ENCODE measurements at regions not wholly inside any gene's neighbourhood (a gene's known extent, or its start where the extent isn't known, plus 50 kb on each side); places are given as distances from the start of the nearest gene placed in this dataset.

DNA sequence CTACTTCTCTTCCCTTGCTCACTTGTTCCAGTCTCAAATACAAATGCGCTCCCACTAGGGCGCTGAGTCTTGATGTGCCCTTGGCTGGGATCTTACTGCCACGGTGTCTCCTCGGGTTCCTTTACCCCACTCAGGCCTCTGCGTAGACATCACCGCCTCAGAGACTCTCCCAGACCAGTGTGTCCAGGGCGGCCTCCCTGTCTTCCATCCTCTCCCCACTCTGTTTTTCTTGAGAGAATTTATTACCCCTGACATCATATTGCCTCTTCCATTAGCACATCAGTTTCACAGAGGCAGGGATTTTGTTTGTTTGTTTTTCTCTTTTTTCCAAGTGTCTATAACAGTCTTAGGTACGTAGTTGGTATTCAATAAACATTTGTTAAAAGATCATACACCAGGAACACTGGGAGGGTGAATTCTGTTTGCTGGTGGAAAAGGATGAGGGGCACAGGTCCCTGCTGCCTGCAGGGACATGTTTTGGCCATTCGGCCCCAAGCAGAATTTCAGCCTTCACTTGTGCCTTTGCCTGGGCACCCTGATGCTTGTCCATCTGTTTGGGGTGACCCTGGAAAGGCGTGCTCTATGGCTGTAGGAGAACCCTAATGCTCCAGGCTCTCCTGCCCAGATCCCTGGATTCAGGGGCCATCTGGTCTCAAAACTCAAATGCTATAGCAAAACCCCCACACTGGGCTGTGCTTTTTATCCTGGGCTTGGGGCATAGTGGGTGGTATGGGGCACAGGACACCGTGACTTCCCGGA, 55.0 kb downstream of the RPL37A start:
- TF ChIP-seq ARNTL (CRISPR knock-in tag; IDR thresholded peaks at IDR 0.05; ENCODE audit: borderline replicate concordance, low read depth) (no peak), ZFP3 (CRISPR knock-in tag; IDR thresholded peaks at IDR 0.05) (no peak), TCF4 (CRISPR knock-in tag; IDR thresholded peaks at IDR 0.05; ENCODE audit: borderline replicate concordance) (no peak), ZNF8 (CRISPR knock-in tag; IDR thresholded peaks at IDR 0.05) (no peak), BACH2 (CRISPR knock-in tag; IDR thresholded peaks at IDR 0.05; ENCODE audit: borderline replicate concordance) (no peak), CSDC2 (CRISPR knock-in tag; IDR thresholded peaks at IDR 0.05) (no peak), ZFP30 (CRISPR knock-in tag; IDR thresholded peaks at IDR 0.05) (no peak), PPARA (CRISPR knock-in tag; IDR thresholded peaks at IDR 0.05; ENCODE audit: borderline replicate concordance) (no peak), GLIS3 (CRISPR knock-in tag; IDR thresholded peaks at IDR 0.05) (no peak)
- TF ChIP-seq, protein P1, sequence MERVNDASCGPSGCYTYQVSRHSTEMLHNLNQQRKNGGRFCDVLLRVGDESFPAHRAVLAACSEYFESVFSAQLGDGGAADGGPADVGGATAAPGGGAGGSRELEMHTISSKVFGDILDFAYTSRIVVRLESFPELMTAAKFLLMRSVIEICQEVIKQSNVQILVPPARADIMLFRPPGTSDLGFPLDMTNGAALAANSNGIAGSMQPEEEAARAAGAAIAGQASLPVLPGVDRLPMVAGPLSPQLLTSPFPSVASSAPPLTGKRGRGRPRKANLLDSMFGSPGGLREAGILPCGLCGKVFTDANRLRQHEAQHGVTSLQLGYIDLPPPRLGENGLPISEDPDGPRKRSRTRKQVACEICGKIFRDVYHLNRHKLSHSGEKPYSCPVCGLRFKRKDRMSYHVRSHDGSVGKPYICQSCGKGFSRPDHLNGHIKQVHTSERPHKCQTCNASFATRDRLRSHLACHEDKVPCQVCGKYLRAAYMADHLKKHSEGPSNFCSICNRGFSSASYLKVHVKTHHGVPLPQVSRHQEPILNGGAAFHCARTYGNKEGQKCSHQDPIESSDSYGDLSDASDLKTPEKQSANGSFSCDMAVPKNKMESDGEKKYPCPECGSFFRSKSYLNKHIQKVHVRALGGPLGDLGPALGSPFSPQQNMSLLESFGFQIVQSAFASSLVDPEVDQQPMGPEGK (CRISPR knock-in tag; IDR thresholded peaks at IDR 0.05; ENCODE audit: borderline replicate concordance): no peak
- TF ChIP-seq, protein P2, sequence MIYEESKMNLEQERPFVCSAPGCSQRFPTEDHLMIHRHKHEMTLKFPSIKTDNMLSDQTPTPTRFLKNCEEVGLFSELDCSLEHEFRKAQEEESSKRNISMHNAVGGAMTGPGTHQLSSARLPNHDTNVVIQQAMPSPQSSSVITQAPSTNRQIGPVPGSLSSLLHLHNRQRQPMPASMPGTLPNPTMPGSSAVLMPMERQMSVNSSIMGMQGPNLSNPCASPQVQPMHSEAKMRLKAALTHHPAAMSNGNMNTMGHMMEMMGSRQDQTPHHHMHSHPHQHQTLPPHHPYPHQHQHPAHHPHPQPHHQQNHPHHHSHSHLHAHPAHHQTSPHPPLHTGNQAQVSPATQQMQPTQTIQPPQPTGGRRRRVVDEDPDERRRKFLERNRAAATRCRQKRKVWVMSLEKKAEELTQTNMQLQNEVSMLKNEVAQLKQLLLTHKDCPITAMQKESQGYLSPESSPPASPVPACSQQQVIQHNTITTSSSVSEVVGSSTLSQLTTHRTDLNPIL (CRISPR knock-in tag; IDR thresholded peaks at IDR 0.05; ENCODE audit: low read depth): no peak
- ATAC-seq: no peak

DNA sequence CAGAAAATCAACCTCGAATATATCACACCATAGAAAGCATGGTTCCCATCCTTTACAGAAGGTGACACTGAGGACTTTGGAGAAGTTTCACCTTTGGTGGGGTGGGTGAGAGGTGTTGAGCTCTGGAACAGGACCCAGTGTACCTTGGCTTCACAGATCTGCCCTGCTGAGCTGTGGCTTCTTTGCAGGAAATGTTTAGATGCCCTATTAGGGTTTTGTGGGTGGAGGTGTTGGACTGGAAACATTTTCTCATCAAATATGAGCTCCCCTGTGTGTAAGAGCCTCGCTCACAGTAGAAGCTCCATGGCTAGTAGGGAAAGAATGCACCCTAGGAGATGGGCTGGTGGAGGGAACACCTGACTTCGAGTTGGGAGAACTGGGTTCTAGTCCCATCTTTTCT, 55.6 kb downstream of the RPL37A start:
- TF ChIP-seq OSR1 (CRISPR knock-in tag; IDR thresholded peaks at IDR 0.05) (no peak), ZNF8 (CRISPR knock-in tag; IDR thresholded peaks at IDR 0.05) (no peak), GLIS3 (CRISPR knock-in tag; IDR thresholded peaks at IDR 0.05) (no peak), ARNTL (CRISPR knock-in tag; IDR thresholded peaks at IDR 0.05; ENCODE audit: borderline replicate concordance, low read depth) (no peak), ZC3H10 (CRISPR knock-in tag; IDR thresholded peaks at IDR 0.05) (no peak), RARB (CRISPR knock-in tag; IDR thresholded peaks at IDR 0.05) (no peak), TOX (CRISPR knock-in tag; IDR thresholded peaks at IDR 0.05; ENCODE audit: borderline replicate concordance) (no peak), ZFP30 (CRISPR knock-in tag; IDR thresholded peaks at IDR 0.05) (no peak), BACH2 (CRISPR knock-in tag; IDR thresholded peaks at IDR 0.05; ENCODE audit: borderline replicate concordance) (no peak), ZNF70 (CRISPR knock-in tag; IDR thresholded peaks at IDR 0.05) (no peak), ZNF565 (CRISPR knock-in tag; conservative IDR thresholded peaks at IDR 0.05; ENCODE audit: low read depth) (no peak), TCF4 (CRISPR knock-in tag; IDR thresholded peaks at IDR 0.05; ENCODE audit: borderline replicate concordance) (no peak), ISL1 (CRISPR knock-in tag; IDR thresholded peaks at IDR 0.05) (no peak), ZFP3 (CRISPR knock-in tag; IDR thresholded peaks at IDR 0.05) (no peak)
- TF ChIP-seq, protein P2 (CRISPR knock-in tag; IDR thresholded peaks at IDR 0.05; ENCODE audit: low read depth): no peak
- TF ChIP-seq, protein P3, sequence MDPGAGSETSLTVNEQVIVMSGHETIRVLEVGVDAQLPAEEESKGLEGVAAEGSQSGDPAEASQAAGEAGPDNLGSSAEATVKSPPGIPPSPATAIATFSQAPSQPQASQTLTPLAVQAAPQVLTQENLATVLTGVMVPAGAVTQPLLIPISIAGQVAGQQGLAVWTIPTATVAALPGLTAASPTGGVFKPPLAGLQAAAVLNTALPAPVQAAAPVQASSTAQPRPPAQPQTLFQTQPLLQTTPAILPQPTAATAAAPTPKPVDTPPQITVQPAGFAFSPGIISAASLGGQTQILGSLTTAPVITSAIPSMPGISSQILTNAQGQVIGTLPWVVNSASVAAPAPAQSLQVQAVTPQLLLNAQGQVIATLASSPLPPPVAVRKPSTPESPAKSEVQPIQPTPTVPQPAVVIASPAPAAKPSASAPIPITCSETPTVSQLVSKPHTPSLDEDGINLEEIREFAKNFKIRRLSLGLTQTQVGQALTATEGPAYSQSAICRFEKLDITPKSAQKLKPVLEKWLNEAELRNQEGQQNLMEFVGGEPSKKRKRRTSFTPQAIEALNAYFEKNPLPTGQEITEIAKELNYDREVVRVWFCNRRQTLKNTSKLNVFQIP (CRISPR knock-in tag; IDR thresholded peaks at IDR 0.05; ENCODE audit: borderline replicate concordance, low read depth): no peak

DNA sequence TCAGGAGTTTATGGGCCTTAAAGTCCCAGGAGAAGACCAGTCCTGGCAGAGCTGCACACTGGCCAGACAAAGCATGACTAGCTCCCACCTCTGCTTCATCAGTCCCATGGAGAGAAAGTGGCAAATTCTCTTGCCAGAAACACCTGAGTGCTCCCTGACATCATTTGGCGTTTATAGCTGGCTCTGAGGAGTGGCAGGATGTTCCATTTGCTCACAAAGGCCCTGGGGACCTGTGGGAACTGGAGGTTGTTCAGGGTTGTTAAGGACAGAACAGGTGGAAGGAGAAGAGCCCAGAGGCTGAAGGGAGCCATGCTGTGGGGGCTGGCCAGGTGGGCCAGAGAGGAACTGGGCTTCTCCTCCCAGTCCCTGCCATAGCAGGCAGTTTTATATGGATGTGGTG, 56.1 kb downstream of the RPL37A start:
- no peak for TF ChIP-seq ISL1 (CRISPR knock-in tag; IDR thresholded peaks at IDR 0.05)
- TF ChIP-seq TCF4 (CRISPR knock-in tag; IDR thresholded peaks at IDR 0.05; ENCODE audit: borderline replicate concordance): no peak
- TF ChIP-seq ZFP3 (CRISPR knock-in tag; IDR thresholded peaks at IDR 0.05): no peak
- TF ChIP-seq TOX (CRISPR knock-in tag; IDR thresholded peaks at IDR 0.05; ENCODE audit: borderline replicate concordance): no peak
- ATAC-seq: no peak

More for the DNA sequence above, 55.6 kb downstream of the RPL37A start:
- no peak for ATAC-seq

DNA sequence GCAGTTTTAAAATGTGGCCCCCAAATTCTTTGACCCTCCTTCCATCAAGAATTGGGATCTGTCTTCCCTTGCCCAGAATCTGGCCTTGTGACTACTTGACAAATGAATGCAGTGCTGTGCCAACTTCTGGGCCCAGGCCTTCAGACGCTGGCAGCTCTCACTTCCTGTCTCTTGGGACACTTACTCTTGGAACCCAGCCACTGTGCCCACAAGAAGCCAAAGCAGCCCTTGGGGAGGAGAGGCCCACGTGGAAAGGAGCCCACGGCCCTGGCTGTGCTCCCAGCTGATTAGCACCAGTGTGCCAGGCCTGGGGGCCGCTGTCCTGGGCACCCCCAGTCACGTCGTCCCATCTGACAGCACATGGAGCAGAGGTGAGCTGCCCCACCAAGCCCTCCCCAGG, 56.6 kb downstream of the RPL37A start:
- TF ChIP-seq ZFP3 (CRISPR knock-in tag; IDR thresholded peaks at IDR 0.05): 0 out of 2 replicates have a peak, but pooled peaks have one; percentile 31
- TF ChIP-seq, protein P4, sequence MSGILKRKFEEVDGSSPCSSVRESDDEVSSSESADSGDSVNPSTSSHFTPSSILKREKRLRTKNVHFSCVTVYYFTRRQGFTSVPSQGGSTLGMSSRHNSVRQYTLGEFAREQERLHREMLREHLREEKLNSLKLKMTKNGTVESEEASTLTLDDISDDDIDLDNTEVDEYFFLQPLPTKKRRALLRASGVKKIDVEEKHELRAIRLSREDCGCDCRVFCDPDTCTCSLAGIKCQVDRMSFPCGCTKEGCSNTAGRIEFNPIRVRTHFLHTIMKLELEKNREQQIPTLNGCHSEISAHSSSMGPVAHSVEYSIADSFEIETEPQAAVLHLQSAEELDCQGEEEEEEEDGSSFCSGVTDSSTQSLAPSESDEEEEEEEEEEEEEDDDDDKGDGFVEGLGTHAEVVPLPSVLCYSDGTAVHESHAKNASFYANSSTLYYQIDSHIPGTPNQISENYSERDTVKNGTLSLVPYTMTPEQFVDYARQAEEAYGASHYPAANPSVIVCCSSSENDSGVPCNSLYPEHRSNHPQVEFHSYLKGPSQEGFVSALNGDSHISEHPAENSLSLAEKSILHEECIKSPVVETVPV (CRISPR knock-in tag; IDR thresholded peaks at IDR 0.05): no peak
- ATAC-seq: peak; percentile 45

All from SK-N-SH treated with all-trans-retinoic acid at 6 μM for 48 hours (cell line).